ENCODE measurements at regions not wholly inside any gene's neighbourhood (a gene's known extent, or its start where the extent isn't known, plus 50 kb on each side); places are given as distances from the start of the nearest gene placed in this dataset.

- Mint-ChIP-seq H3K27me3 (peaks cover 25% of the 10 kb centered on the region), H3K4me1 (no peaks in the 10 kb centered on the region), H3K27ac (no peak overlapping the region), H3K9me3 (peaks cover 0 to 4% (median 0%) of the 10 kb centered on the region in 7 donors), H3K4me3 (no peak overlapping the region), H3K36me3 (no peaks in the 10 kb centered on the region)
- H3K4me1 ChIP-seq (ENCODE audit: control insufficient read depth, insufficient read depth, low read length, poor library complexity, severe bottlenecking) = no peaks in the 10 kb centered on the region
- H3K27ac ChIP-seq (ENCODE audit: insufficient read depth, low read length, poor library complexity, severe bottlenecking) = no peak overlapping the region
- no peaks in the 10 kb centered on the region for H3K9me3 ChIP-seq (ENCODE audit: control insufficient read depth in 2 of 2, low read length in 2 of 2)
- DNase-seq (no peak), ATAC-seq (ENCODE audit: low read depth in 2 of 2) (no peak)
- no peak overlapping the region for H3K4me3 ChIP-seq (ENCODE audit: low read depth, low read length)
- H3K27me3 ChIP-seq (ENCODE audit: control insufficient read depth, insufficient read depth, low read length) = peaks cover 2% of the 10 kb centered on the region
- H3K36me3 ChIP-seq (ENCODE audit: control insufficient read depth, insufficient read depth, low read length) = no peaks in the 10 kb centered on the region
These were observed 81.4 kb upstream of the MYLIP start for GRCh38 chr6:16047435-16047990.

- DNase-seq (no peak), ATAC-seq (ENCODE audit: low read depth in 2 of 2) (no peak)
- no peak overlapping the region for H3K4me3 Mint-ChIP-seq
- no peak overlapping the region for H3K4me3 ChIP-seq (ENCODE audit: low read depth, low read length)
- H3K4me1 ChIP-seq (ENCODE audit: control insufficient read depth, insufficient read depth, low read length, poor library complexity, severe bottlenecking) = no peaks in the 10 kb centered on the region
- no peaks in the 10 kb centered on the region for H3K4me1 Mint-ChIP-seq
- H3K27me3 Mint-ChIP-seq = peaks cover 22% of the 10 kb centered on the region
- no peak overlapping the region for H3K27ac ChIP-seq (ENCODE audit: insufficient read depth, low read length, poor library complexity, severe bottlenecking)
- no peak overlapping the region for H3K27ac Mint-ChIP-seq
- H3K9me3 ChIP-seq (ENCODE audit: control insufficient read depth in 2 of 2, low read length in 2 of 2) = no peaks in the 10 kb centered on the region
- H3K9me3 Mint-ChIP-seq = peaks cover 0 to 4% (median 0%) of the 10 kb centered on the region in 7 donors
- no peaks in the 10 kb centered on the region for H3K36me3 Mint-ChIP-seq
- peaks cover 2% of the 10 kb centered on the region for H3K27me3 ChIP-seq (ENCODE audit: control insufficient read depth, insufficient read depth, low read length)
- H3K36me3 ChIP-seq (ENCODE audit: control insufficient read depth, insufficient read depth, low read length) = no peaks in the 10 kb centered on the region
These were observed 83.6 kb upstream of the MYLIP start for GRCh38 chr6:16045238-16045637.

GRCh38 chr6:16044211-16044643 is 84.7 kb upstream of the MYLIP start:
- DNase-seq = no peak
- Mint-ChIP-seq H3K4me3 (no peak overlapping the region), H3K27me3 (peaks cover 24% of the 10 kb centered on the region), H3K27ac (no peak overlapping the region), H3K36me3 (no peaks in the 10 kb centered on the region), H3K9me3 (peaks cover 0 to 4% (median 0%) of the 10 kb centered on the region in 7 donors), H3K4me1 (no peaks in the 10 kb centered on the region)
- Histone ChIP-seq H3K9me3 (ENCODE audit: control insufficient read depth in 2 of 2, low read length in 2 of 2) (no peaks in the 10 kb centered on the region), H3K27me3 (ENCODE audit: control insufficient read depth, insufficient read depth, low read length) (peaks cover 2% of the 10 kb centered on the region), H3K36me3 (ENCODE audit: control insufficient read depth, insufficient read depth, low read length) (no peaks in the 10 kb centered on the region), H3K27ac (ENCODE audit: insufficient read depth, low read length, poor library complexity, severe bottlenecking) (no peak overlapping the region), H3K4me3 (ENCODE audit: low read depth, low read length) (no peak overlapping the region), H3K4me1 (ENCODE audit: control insufficient read depth, insufficient read depth, low read length, poor library complexity, severe bottlenecking) (no peaks in the 10 kb centered on the region)
- ATAC-seq (ENCODE audit: low read depth in 2 of 2) = no peak

- peaks cover 23% of the 10 kb centered on the region for H3K27me3 Mint-ChIP-seq
- no peaks in the 10 kb centered on the region for H3K9me3 ChIP-seq (ENCODE audit: control insufficient read depth in 2 of 2, low read length in 2 of 2)
- no peak overlapping the region for H3K4me3 ChIP-seq (ENCODE audit: low read depth, low read length)
- no peaks in the 10 kb centered on the region for H3K4me1 ChIP-seq (ENCODE audit: control insufficient read depth, insufficient read depth, low read length, poor library complexity, severe bottlenecking)
- peaks cover 0 to 3% (median 0%) of the 10 kb centered on the region in 7 donors for H3K9me3 Mint-ChIP-seq
- no peak for DNase-seq
- H3K4me1 Mint-ChIP-seq = no peaks in the 10 kb centered on the region
- no peaks in the 10 kb centered on the region for H3K36me3 Mint-ChIP-seq
- H3K4me3 Mint-ChIP-seq = no peak overlapping the region
- H3K36me3 ChIP-seq (ENCODE audit: control insufficient read depth, insufficient read depth, low read length) = no peaks in the 10 kb centered on the region
- no peak overlapping the region for H3K27ac Mint-ChIP-seq
- H3K27ac ChIP-seq (ENCODE audit: insufficient read depth, low read length, poor library complexity, severe bottlenecking) = no peak overlapping the region
- peaks cover 2% of the 10 kb centered on the region for H3K27me3 ChIP-seq (ENCODE audit: control insufficient read depth, insufficient read depth, low read length)
- no peak for ATAC-seq (ENCODE audit: low read depth in 2 of 2)
These were observed 85.4 kb upstream of the MYLIP start for GRCh38 chr6:16043171-16044135.

DNA sequence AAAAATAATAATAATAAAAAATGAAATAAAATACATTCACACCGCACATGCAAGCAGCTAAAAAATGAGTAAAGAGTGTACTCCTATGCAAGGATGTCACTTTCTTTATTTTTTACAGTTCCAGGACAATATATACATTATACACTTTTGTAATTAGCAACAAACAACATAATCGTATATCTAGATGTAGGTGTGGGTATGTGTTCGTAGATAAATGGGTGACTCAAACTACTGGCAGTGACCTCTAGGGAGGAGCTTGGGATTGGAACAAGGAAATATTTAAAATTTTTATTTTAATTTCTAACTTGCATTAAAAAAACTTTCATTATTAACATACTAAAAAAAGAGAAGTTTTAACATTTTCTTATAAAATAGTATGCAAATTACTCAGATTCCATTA is 86.1 kb upstream of the MYLIP start:
- Mint-ChIP-seq H3K4me1 (no peaks in the 10 kb centered on the region), H3K9me3 (peaks cover 0 to 5% (median 1%) of the 10 kb centered on the region in 7 donors), H3K4me3 (no peak overlapping the region), H3K27ac (no peak overlapping the region), H3K36me3 (no peaks in the 10 kb centered on the region), H3K27me3 (peaks cover 23% of the 10 kb centered on the region)
- DNase-seq = no peak
- Histone ChIP-seq H3K27ac (ENCODE audit: insufficient read depth, low read length, poor library complexity, severe bottlenecking) (no peak overlapping the region), H3K36me3 (ENCODE audit: control insufficient read depth, insufficient read depth, low read length) (no peaks in the 10 kb centered on the region), H3K9me3 (ENCODE audit: control insufficient read depth in 2 of 2, low read length in 2 of 2) (no peaks in the 10 kb centered on the region), H3K27me3 (ENCODE audit: control insufficient read depth, insufficient read depth, low read length) (peaks cover 2% of the 10 kb centered on the region), H3K4me1 (ENCODE audit: control insufficient read depth, insufficient read depth, low read length, poor library complexity, severe bottlenecking) (no peaks in the 10 kb centered on the region), H3K4me3 (ENCODE audit: low read depth, low read length) (no peak overlapping the region)
- no peak for ATAC-seq (ENCODE audit: low read depth in 2 of 2)

- H3K4me3 ChIP-seq (ENCODE audit: low read depth, low read length) = no peak overlapping the region
- H3K9me3 Mint-ChIP-seq = peaks cover 0 to 5% (median 1%) of the 10 kb centered on the region in 7 donors
These were observed 87.6 kb upstream of the MYLIP start for GRCh38 chr6:16041327-16041726.

DNA sequence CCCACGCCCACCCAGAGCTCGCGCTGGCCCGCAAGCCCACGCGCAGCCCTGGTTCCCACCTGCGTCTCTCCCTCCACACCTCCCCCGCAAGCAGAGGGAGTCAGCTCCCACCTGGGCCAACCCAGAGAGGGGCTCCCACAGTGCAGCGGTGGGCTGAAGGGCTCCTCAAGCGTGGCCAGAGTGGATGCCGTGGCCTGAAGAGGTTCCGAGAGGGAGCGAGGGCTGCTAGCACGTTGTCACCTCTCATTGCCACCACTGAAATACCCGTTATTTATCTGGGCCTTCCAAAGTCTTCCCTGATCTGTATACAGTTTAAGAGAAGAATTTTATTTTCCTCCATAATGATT is 88.3 kb upstream of the MYLIP start:
- Histone ChIP-seq H3K4me3 (ENCODE audit: low read depth, low read length) (no peak overlapping the region), H3K36me3 (ENCODE audit: control insufficient read depth, insufficient read depth, low read length) (no peaks in the 10 kb centered on the region), H3K4me1 (ENCODE audit: control insufficient read depth, insufficient read depth, low read length, poor library complexity, severe bottlenecking) (no peaks in the 10 kb centered on the region), H3K27me3 (ENCODE audit: control insufficient read depth, insufficient read depth, low read length) (peaks cover 2% of the 10 kb centered on the region), H3K9me3 (ENCODE audit: control insufficient read depth in 2 of 2, low read length in 2 of 2) (no peaks in the 10 kb centered on the region), H3K27ac (ENCODE audit: insufficient read depth, low read length, poor library complexity, severe bottlenecking) (no peak overlapping the region)
- no peak for DNase-seq
- ATAC-seq (ENCODE audit: low read depth in 2 of 2) = no peak
- Mint-ChIP-seq H3K36me3 (no peaks in the 10 kb centered on the region), H3K27me3 (peaks cover 14% of the 10 kb centered on the region), H3K4me1 (no peaks in the 10 kb centered on the region), H3K9me3 (peaks cover 0 to 5% (median 1%) of the 10 kb centered on the region in 7 donors), H3K27ac (no peak overlapping the region), H3K4me3 (no peak overlapping the region)

More at GRCh38 chr6:16041327-16041726, 87.6 kb upstream of the MYLIP start:
- Histone ChIP-seq H3K36me3 (ENCODE audit: control insufficient read depth, insufficient read depth, low read length) (no peaks in the 10 kb centered on the region), H3K27me3 (ENCODE audit: control insufficient read depth, insufficient read depth, low read length) (peaks cover 2% of the 10 kb centered on the region), H3K27ac (ENCODE audit: insufficient read depth, low read length, poor library complexity, severe bottlenecking) (no peak overlapping the region), H3K4me1 (ENCODE audit: control insufficient read depth, insufficient read depth, low read length, poor library complexity, severe bottlenecking) (no peaks in the 10 kb centered on the region), H3K9me3 (ENCODE audit: control insufficient read depth in 2 of 2, low read length in 2 of 2) (no peaks in the 10 kb centered on the region)
- H3K36me3 Mint-ChIP-seq = no peaks in the 10 kb centered on the region
- H3K27ac Mint-ChIP-seq = no peak overlapping the region
- H3K4me3 Mint-ChIP-seq = no peak overlapping the region
- DNase-seq = no peak
- no peaks in the 10 kb centered on the region for H3K4me1 Mint-ChIP-seq
- H3K27me3 Mint-ChIP-seq = peaks cover 14% of the 10 kb centered on the region
- ATAC-seq (ENCODE audit: low read depth in 2 of 2) = no peak
